ENCODE measurements at regions not wholly inside any gene's neighbourhood (a gene's known extent, or its start where the extent isn't known, plus 50 kb on each side); places are given as distances from the start of the nearest gene placed in this dataset.

DNA sequence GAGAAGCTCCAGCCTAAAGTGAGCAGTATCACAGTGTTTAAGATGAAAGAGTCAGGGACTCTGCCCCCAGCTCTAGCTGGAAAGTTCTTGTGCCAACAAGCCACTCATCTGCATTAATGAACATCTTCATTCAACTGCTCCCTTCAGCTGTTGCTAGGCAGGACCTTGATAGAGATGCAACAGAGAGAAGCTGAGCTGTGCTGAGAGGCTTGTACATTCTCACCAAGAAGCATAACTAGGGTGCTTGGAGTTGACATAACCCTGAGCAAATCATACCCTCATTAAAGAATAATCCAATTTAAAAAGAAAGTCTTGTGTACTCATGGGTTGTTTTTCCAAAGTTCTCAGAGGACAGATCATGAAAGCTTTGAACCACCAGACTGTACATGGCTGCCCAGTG lies 63.2 kb downstream of the ATXN3L start:
- Histone ChIP-seq H3K9me3 (no peaks in the 10 kb centered on the region), H3K4me1 (no peaks in the 10 kb centered on the region), H3K36me3 (no peaks in the 10 kb centered on the region), H3K27me3 (no peaks in the 10 kb centered on the region), H3K27ac (replicated peaks in 1 of 4) (no peak overlapping the region), H3K4me3 (no peak overlapping the region)
- no peak for DNase-seq (ENCODE audit: extremely low spot score)
- no peak for TF ChIP-seq EP300 (IDR thresholded peaks at IDR 0.05)
- no peak for TF ChIP-seq POLR2A (IDR thresholded peaks at IDR 0.05; ENCODE audit: low read depth)
- no peak for TF ChIP-seq POLR2AphosphoS5 (IDR thresholded peaks at IDR 0.05)
- no peak for TF ChIP-seq CTCF (IDR thresholded peaks at IDR 0.05)
- intact Hi-C loops (cut with DNase I), result no loop called here

DNA sequence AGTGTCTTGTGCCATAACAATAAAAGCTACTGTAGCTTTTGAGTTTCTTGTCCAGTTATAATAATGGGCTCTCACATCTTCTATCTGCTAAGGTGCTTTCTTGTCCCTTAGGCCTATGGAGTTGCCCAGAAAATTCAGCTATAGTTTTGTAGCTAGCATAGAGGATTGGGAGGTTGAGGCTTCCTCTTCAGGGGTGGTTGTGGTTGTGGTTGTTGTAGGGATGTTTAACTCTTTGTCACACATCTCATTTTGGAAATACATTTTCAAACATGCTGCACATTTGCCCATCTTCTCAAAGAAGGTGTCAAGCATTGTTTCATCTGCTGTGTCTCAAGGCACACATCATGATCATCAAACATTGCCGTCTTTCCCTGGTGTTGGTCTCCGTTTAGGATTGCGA lies 65.0 kb downstream of the ATXN3L start:
- 96% methylated on average over 3 of the region's 3 CpGs for WGBS
- DNase-seq (ENCODE audit: extremely low spot score), result no peak
- H3K27me3 ChIP-seq, result no peaks in the 10 kb centered on the region
- no peaks in the 10 kb centered on the region for H3K9me3 ChIP-seq
- no peak overlapping the region for H3K27ac ChIP-seq (replicated peaks in 1 of 4)
- TF ChIP-seq EP300 (IDR thresholded peaks at IDR 0.05) (no peak), CTCF (IDR thresholded peaks at IDR 0.05) (no peak), POLR2AphosphoS5 (IDR thresholded peaks at IDR 0.05) (no peak), POLR2A (IDR thresholded peaks at IDR 0.05; ENCODE audit: low read depth) (no peak)
- intact Hi-C loops (cut with DNase I), result no loop called here
- peaks cover 0 to 2% (median under 1%) of the 10 kb centered on the region in 4 donors for H3K4me1 ChIP-seq
- H3K36me3 ChIP-seq, result no peaks in the 10 kb centered on the region
- no peak overlapping the region for H3K4me3 ChIP-seq

DNA sequence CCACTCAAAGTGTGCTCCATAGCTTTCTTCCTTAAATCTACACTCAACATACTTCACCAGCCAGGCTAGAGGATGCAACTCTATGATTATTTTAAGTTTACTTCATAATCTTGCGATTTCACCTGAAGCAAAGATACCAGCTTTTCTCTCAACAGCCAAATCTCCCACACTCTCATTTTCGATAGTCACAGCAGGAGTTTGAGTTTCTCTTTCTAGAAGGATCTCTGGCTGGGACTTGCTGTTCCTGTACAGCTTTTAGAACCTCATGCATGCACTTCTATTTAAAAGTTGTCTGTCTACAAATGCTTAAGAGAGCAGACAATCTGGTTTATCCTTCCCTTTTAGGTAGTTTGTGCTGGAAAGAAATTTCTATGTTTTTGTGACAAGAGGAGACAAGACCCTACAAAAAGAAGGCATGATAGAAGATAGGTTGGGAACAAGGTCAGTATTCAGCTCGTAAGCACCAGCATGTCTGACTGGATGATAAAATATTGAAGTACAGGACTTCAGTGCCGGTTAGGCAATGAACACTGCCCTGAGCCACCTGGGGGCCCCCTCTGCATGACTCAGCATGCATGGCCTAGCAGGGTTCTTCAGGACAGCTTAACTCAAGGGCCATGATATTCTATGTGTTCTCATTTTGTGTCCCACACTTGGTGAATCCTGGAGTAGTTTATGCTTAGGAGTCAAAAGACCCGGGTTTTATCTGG lies 65.6 kb downstream of the ATXN3L start:
- 79% methylated on average over 5 of the region's 5 CpGs for WGBS
- DNase-seq (ENCODE audit: extremely low spot score), result no peak

DNA sequence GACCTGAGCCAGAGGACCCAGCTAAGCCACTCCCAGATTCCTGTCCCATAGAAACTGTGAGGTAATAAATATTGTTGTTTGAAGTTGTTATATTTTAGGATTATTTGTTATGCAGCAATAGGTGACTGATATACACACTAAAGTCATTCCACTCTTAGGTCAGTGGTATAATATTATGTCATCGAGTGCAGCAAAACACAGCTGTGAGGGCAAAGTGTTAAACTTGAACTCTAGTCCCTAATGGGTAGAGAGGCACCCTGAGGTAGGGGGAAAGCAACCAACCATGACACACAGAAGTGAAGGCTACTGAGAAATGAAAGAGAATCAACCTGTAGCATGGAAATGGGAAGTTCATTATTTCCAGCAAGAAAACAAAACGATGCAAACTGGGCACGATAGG lies 66.6 kb downstream of the ATXN3L start:
- DNase-seq (ENCODE audit: extremely low spot score), result no peak
- WGBS, result 61% methylated on average over 3 of the region's 3 CpGs
- intact Hi-C loops (cut with DNase I), result no loop called here

More for the DNA sequence above, 65.6 kb downstream of the ATXN3L start:
- TF ChIP-seq EP300 (IDR thresholded peaks at IDR 0.05) (no peak), POLR2A (IDR thresholded peaks at IDR 0.05; ENCODE audit: low read depth) (no peak), POLR2AphosphoS5 (IDR thresholded peaks at IDR 0.05) (no peak), CTCF (IDR thresholded peaks at IDR 0.05) (no peak)
- no peak overlapping the region for H3K4me3 ChIP-seq
- no peaks in the 10 kb centered on the region for H3K9me3 ChIP-seq
- peaks cover 0 to 8% (median 4%) of the 10 kb centered on the region in 4 donors for H3K4me1 ChIP-seq
- H3K27ac ChIP-seq (replicated peaks in 1 of 4), result no peak overlapping the region
- H3K36me3 ChIP-seq, result no peaks in the 10 kb centered on the region
- H3K27me3 ChIP-seq, result no peaks in the 10 kb centered on the region
- intact Hi-C loops (cut with DNase I), result no loop called here

More for the DNA sequence above, 66.6 kb downstream of the ATXN3L start:
- Histone ChIP-seq H3K27ac (replicated peaks in 1 of 4) (no peak overlapping the region), H3K4me3 (no peak overlapping the region), H3K36me3 (no peaks in the 10 kb centered on the region), H3K4me1 (peaks cover 0 to 18% (median 14%) of the 10 kb centered on the region in 4 donors), H3K9me3 (no peaks in the 10 kb centered on the region), H3K27me3 (no peaks in the 10 kb centered on the region)
- TF ChIP-seq EP300 (IDR thresholded peaks at IDR 0.05) (no peak), POLR2AphosphoS5 (IDR thresholded peaks at IDR 0.05) (no peak), CTCF (IDR thresholded peaks at IDR 0.05) (no peak), POLR2A (IDR thresholded peaks at IDR 0.05; ENCODE audit: low read depth) (no peak)
